ENCODE measurements at regions not wholly inside any gene's neighbourhood (a gene's known extent, or its start where the extent isn't known, plus 50 kb on each side); places are given as distances from the start of the nearest gene placed in this dataset.

- Mint-ChIP-seq H3K4me3 (no peak overlapping the region), H3K9me3 (ENCODE audit: insufficient read depth) (no peaks in the 10 kb centered on the region), H3K36me3 (ENCODE audit: low read depth) (no peaks in the 10 kb centered on the region), H3K27me3 (ENCODE audit: low read depth) (no peaks in the 10 kb centered on the region), H3K27ac (no peak overlapping the region), H3K4me1 (ENCODE audit: low read depth) (no peaks in the 10 kb centered on the region)
- ATAC-seq (no peak), DNase-seq (no peak)
- ChIA-PET CTCF (no interaction called here), POLR2A (no interaction called here)
These were observed 1222.6 kb downstream of the EFNB2 start for GRCh38 chr13:105312906-105313305.

DNA sequence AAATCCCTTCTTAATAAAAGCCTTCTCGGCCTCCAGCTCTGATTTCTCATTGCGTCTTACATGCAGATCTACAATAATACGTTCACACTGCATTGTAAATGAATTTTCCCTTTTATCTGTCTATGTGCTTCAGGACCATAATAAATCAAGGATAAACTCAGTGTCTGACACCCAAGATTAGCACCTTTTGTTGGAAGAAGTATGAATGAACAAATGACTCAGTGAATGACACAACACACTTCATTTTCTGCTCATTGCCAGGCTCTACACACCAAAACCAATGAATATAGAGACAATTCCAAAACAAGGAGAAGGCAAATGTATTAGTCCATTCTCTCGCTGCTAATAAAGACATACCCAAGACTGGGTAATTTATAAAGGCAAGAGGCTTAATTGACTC is 1224.4 kb downstream of the EFNB2 start:
- ChIA-PET CTCF (no interaction called here), POLR2A (no interaction called here)
- no peak overlapping the region for H3K4me3 Mint-ChIP-seq
- no peaks in the 10 kb centered on the region for H3K27me3 Mint-ChIP-seq (ENCODE audit: low read depth)
- no peaks in the 10 kb centered on the region for H3K9me3 Mint-ChIP-seq (ENCODE audit: insufficient read depth)
- DNase-seq (no peak), ATAC-seq (no peak)
- no peaks in the 10 kb centered on the region for H3K4me1 Mint-ChIP-seq (ENCODE audit: low read depth)
- no peak overlapping the region for H3K27ac Mint-ChIP-seq
- H3K36me3 Mint-ChIP-seq (ENCODE audit: low read depth), result no peaks in the 10 kb centered on the region

DNA sequence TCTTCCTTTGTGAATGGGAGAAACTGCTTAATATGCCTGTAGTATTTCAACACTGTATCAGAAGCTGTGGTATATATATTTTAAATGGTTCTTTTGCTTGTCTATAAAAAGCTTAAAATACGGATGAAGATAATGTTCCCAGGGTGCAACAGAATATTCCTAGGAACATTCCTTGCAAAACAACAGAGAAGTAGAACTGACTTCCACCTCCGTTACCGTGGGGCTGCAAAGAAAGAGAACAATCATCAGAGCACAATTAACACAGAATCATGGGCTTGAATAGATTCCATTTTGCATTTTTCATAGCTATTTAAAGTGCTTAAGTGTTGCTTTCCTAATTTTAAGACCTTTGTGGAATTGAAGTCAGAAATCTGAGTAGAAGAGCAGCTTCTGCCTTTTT is 1227.7 kb downstream of the EFNB2 start:
- ChIA-PET POLR2A (no interaction called here), CTCF (no interaction called here)
- Mint-ChIP-seq H3K9me3 (ENCODE audit: insufficient read depth) (no peaks in the 10 kb centered on the region), H3K4me1 (ENCODE audit: low read depth) (no peaks in the 10 kb centered on the region), H3K36me3 (ENCODE audit: low read depth) (no peaks in the 10 kb centered on the region), H3K4me3 (no peak overlapping the region), H3K27me3 (ENCODE audit: low read depth) (no peaks in the 10 kb centered on the region), H3K27ac (no peak overlapping the region)
- DNase-seq (no peak), ATAC-seq (no peak)

- CTCF ChIA-PET, result no interaction called here
- Mint-ChIP-seq H3K9me3 (ENCODE audit: insufficient read depth) (no peaks in the 10 kb centered on the region), H3K27ac (no peak overlapping the region), H3K27me3 (ENCODE audit: low read depth) (no peaks in the 10 kb centered on the region), H3K4me3 (no peak overlapping the region), H3K36me3 (ENCODE audit: low read depth) (no peaks in the 10 kb centered on the region), H3K4me1 (ENCODE audit: low read depth) (no peaks in the 10 kb centered on the region)
- ATAC-seq (no peak), DNase-seq (no peak)
- POLR2A ChIA-PET, result no interaction called here
These were observed 1237.6 kb downstream of the EFNB2 start for GRCh38 chr13:105297839-105298238.

- Mint-ChIP-seq H3K27ac (no peak overlapping the region), H3K36me3 (ENCODE audit: low read depth) (no peaks in the 10 kb centered on the region), H3K27me3 (ENCODE audit: low read depth) (no peaks in the 10 kb centered on the region), H3K4me3 (no peak overlapping the region), H3K4me1 (ENCODE audit: low read depth) (no peaks in the 10 kb centered on the region), H3K9me3 (ENCODE audit: insufficient read depth) (no peaks in the 10 kb centered on the region)
- DNase-seq (no peak), ATAC-seq (no peak)
- ChIA-PET CTCF (no interaction called here), POLR2A (no interaction called here)
These were observed 1243.5 kb downstream of the EFNB2 start for GRCh38 chr13:105291987-105292386.

- ATAC-seq, result no peak
- Mint-ChIP-seq H3K4me3 (no peak overlapping the region), H3K27ac (no peak overlapping the region), H3K9me3 (ENCODE audit: insufficient read depth) (no peaks in the 10 kb centered on the region), H3K4me1 (ENCODE audit: low read depth) (no peaks in the 10 kb centered on the region), H3K36me3 (ENCODE audit: low read depth) (no peaks in the 10 kb centered on the region), H3K27me3 (ENCODE audit: low read depth) (no peaks in the 10 kb centered on the region)
- no peak for DNase-seq
- ChIA-PET CTCF (no interaction called here), POLR2A (no interaction called here)
These were observed 1244.9 kb downstream of the EFNB2 start for GRCh38 chr13:105290596-105290995.

DNA sequence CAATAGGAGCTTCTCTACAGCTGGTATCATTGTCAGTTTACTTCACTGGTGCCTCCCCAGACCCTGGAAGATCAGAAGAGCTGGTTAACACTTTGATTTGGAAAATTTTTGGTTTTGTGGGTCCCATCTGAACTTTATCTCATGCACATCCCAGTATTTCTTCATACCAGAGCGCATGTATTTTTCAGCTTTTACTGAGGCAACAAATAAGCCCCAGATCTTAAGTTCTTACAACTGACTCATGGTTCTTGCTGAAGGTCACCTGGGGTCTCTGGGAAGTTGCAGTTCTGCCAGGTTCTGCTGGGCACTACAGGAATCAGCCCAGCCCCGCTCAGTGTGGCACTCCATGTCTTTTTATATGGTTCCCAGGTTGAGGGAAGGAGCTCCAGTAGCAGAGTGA is 1249.9 kb downstream of the EFNB2 start:
- ChIA-PET CTCF (no interaction called here), POLR2A (no interaction called here)
- H3K27ac Mint-ChIP-seq, result no peak overlapping the region
- H3K36me3 Mint-ChIP-seq (ENCODE audit: low read depth), result no peaks in the 10 kb centered on the region
- H3K27me3 Mint-ChIP-seq (ENCODE audit: low read depth), result no peaks in the 10 kb centered on the region
- no peak overlapping the region for H3K4me3 Mint-ChIP-seq
- H3K4me1 Mint-ChIP-seq (ENCODE audit: low read depth), result no peaks in the 10 kb centered on the region
- DNase-seq, result no peak
- H3K9me3 Mint-ChIP-seq (ENCODE audit: insufficient read depth), result no peaks in the 10 kb centered on the region
- ATAC-seq, result no peak

GRCh38 chr13:105282406-105283285 is 1252.8 kb downstream of the EFNB2 start:
- DNase-seq, result no peak
- POLR2A ChIA-PET, result no interaction called here
- H3K4me1 Mint-ChIP-seq (ENCODE audit: low read depth), result no peaks in the 10 kb centered on the region
- CTCF ChIA-PET, result no interaction called here
- H3K27me3 Mint-ChIP-seq (ENCODE audit: low read depth), result no peaks in the 10 kb centered on the region
- no peak overlapping the region for H3K27ac Mint-ChIP-seq
- no peaks in the 10 kb centered on the region for H3K36me3 Mint-ChIP-seq (ENCODE audit: low read depth)
- H3K9me3 Mint-ChIP-seq (ENCODE audit: insufficient read depth), result no peaks in the 10 kb centered on the region
- no peak for ATAC-seq
- no peak overlapping the region for H3K4me3 Mint-ChIP-seq

DNA sequence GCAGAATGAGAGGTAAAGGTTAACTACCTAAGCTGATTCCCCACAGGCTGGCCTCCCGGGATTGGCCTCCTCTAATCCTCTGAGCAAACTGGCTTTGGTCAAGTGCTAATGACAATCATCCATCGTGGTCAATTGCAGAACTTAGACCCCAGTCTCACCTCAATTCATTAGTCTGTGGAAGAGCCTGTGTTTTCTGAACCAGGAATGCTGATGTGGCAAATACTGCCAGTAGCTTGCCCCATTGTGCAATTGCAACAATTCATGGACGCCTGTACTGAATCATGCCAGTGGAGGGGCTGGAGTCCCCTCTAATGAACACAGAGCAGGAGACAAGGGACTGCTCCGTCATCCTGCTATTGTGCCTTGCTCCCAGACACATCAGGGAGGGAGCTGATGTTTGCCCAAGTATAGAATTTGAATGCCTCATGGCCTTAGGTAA is 1256.5 kb downstream of the EFNB2 start:
- CTCF ChIA-PET, result no interaction called here
- Mint-ChIP-seq H3K36me3 (ENCODE audit: low read depth) (no peaks in the 10 kb centered on the region), H3K4me3 (no peak overlapping the region), H3K27ac (no peak overlapping the region), H3K4me1 (ENCODE audit: low read depth) (no peaks in the 10 kb centered on the region), H3K27me3 (ENCODE audit: low read depth) (no peaks in the 10 kb centered on the region), H3K9me3 (ENCODE audit: insufficient read depth) (no peaks in the 10 kb centered on the region)
- POLR2A ChIA-PET, result no interaction called here
- DNase-seq (no peak), ATAC-seq (no peak)

- no peak for DNase-seq
- no peak overlapping the region for H3K27ac Mint-ChIP-seq
- no peak overlapping the region for H3K4me3 Mint-ChIP-seq
- H3K9me3 Mint-ChIP-seq (ENCODE audit: insufficient read depth), result no peaks in the 10 kb centered on the region
- ChIA-PET CTCF (no interaction called here), POLR2A (no interaction called here)
- no peaks in the 10 kb centered on the region for H3K27me3 Mint-ChIP-seq (ENCODE audit: low read depth)
- H3K4me1 Mint-ChIP-seq (ENCODE audit: low read depth), result no peaks in the 10 kb centered on the region
- no peak for ATAC-seq
- no peaks in the 10 kb centered on the region for H3K36me3 Mint-ChIP-seq (ENCODE audit: low read depth)
These were observed 1258.9 kb downstream of the EFNB2 start for GRCh38 chr13:105276571-105276970.

- ATAC-seq, result no peak
- Mint-ChIP-seq H3K9me3 (ENCODE audit: insufficient read depth) (no peaks in the 10 kb centered on the region), H3K36me3 (ENCODE audit: low read depth) (no peaks in the 10 kb centered on the region), H3K4me1 (ENCODE audit: low read depth) (no peaks in the 10 kb centered on the region), H3K4me3 (no peak overlapping the region), H3K27me3 (ENCODE audit: low read depth) (no peaks in the 10 kb centered on the region), H3K27ac (no peak overlapping the region)
- ChIA-PET CTCF (no interaction called here), POLR2A (no interaction called here)
- DNase-seq, result no peak
These were observed 1261.7 kb downstream of the EFNB2 start for GRCh38 chr13:105273665-105274222.

GRCh38 chr13:105272660-105273631 is 1262.5 kb downstream of the EFNB2 start:
- H3K36me3 Mint-ChIP-seq (ENCODE audit: low read depth), result no peaks in the 10 kb centered on the region

More at GRCh38 chr13:105272660-105273631, 1262.5 kb downstream of the EFNB2 start:
- no peaks in the 10 kb centered on the region for H3K27me3 Mint-ChIP-seq (ENCODE audit: low read depth)
- no peaks in the 10 kb centered on the region for H3K4me1 Mint-ChIP-seq (ENCODE audit: low read depth)
- ChIA-PET POLR2A (no interaction called here), CTCF (no interaction called here)
- no peak overlapping the region for H3K4me3 Mint-ChIP-seq
- no peaks in the 10 kb centered on the region for H3K9me3 Mint-ChIP-seq (ENCODE audit: insufficient read depth)
- no peak for ATAC-seq
- no peak for DNase-seq
- no peak overlapping the region for H3K27ac Mint-ChIP-seq
